HG02981 (cell line): ENCODE measurements at regions not wholly inside any gene's neighbourhood (a gene's known extent, or its start where the extent isn't known, plus 50 kb on each side); places are given as distances from the start of the nearest gene placed in this dataset.
"Not testable (repeated sequence)": the region's sequence is repeated elsewhere in the genome, so short reads cannot be mapped to it uniquely, and the experiment has no call there.

Experiments used
- ATAC-seq: cut with Tn5 transposase; IDR thresholded peaks from one replicate; pipeline ENCODE4 v1.9.1; 2021; ENCODE audit warnings: mild to moderate bottlenecking, moderate library complexity; ENCODE audit not compliant: unreplicated experiment

DNA sequence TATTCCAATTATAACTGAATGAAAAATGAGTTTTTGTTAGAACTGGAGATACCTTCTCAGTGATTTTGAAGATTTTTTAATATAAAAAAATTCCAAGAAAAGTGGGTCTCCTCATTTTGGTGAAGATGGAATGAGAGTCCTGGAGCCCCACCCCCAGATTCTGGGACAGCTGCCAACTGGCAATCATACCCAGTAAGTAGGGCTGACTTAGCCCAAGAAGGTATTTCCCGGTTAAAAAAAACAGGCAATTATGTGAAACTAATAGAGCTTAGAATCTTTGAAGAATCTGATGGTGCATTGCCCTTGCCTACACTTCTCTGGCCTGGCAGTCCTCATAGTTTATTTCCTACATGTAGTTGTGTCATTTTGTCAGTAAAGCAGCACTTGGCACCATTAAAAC is 52.8 kb upstream of the VWDE start:
- ATAC-seq, result no peak

DNA sequence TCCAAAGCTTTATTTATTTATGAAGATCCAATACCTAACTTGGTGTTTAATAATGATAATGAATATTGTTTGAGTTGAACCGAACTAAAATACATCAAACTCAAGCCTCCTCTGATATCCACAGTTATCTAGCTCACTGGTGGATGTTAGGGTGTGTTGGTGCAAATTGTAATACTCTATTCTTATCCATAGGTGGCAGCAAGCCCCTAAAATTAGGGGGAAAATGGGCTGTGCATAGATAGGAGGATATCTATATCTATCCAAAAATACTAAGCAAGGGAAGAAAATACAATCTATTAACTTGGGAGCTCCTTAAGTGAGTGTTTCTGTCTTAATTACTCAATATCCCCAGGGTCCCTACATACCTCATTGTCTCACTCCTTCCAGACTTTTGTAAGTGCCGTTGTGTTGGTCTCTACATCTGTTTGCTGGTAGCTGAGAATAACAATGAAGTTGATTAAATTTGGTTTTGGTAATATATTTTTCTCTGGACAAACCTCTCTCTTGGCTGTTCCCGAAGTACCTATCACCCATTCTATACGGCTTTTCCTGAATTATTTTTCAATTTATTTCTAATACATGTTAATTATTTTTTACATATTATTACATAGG is 55.0 kb upstream of the VWDE start:
- peak; percentile 99 for ATAC-seq

DNA sequence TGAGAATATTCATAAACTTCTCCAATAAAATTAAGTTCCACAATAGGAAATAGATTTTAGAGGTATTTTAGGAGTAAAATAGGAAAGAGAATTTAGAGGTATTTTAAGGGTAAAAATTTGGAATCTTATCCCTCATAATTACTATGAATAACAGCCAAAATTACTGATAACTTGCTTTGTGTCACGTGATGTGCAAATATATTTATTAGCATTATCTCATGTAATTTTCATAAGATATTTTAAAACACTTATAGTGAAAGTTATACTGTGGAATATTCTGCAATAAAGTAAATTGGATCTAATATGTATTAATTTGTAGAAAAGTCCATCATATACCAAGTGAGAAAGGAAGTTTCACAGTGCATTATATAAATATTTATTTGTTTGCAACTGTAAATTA is 64.2 kb upstream of the VWDE start:
- no peak for ATAC-seq

DNA sequence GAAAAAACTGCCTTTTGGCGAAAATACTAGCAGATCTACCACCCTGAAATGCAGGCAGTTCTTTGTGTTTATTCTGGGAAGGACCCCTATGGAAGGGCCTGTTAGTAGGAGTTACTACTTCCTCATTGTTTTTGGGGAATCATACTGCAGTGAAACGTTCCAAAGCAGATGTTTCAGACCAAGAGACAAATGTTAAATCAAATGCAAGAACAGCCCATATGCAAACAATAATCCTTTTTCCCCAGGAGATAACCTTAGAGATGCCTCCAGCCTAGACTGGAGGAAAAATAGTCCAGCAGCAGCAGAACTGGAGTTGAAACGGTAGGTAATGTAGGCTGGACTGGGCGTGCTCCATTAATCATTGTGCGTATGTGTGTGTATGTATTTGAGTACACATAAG is 65.9 kb upstream of the VWDE start:
- no peak for ATAC-seq

DNA sequence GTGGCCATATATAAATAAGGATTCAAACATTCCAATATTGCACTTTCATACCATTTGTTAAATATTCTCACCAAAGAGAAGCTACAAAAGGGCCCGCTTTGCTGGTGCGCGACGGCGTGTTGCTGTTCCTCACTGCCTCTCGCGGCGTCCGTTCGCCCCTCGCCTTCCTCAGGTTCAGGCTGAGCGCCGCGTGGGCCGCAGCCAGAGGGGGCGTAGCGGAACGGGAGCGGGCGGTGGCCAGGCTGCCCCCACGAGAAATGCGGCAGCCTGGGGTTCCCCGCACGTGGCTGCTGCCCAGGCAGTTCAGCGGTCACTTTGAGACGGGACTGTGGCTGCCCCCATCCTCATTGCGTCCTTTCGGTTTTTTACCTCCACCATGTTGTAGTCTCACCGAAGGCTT is 67.3 kb upstream of the VWDE start:
- ATAC-seq, result no peak

DNA sequence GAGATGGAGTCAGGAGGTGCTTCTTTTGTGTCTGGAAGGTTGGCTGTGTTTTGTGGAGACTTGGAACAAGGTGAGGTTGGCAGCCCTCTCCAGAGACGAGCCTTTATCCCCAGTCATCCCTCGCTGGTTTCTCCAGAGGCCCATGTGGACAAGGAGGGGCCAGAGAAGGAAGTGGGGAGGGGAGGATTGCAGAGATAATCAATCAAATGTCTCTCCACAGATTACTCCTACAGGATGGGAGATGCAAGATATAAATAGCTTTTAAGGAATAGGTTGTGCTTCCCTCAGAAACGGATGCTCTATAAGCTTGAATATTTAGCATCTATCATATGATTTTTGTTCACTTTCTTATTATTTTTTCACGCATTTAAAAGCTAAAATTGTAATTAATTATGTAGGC is 70.4 kb upstream of the VWDE start:
- no peak for ATAC-seq

DNA sequence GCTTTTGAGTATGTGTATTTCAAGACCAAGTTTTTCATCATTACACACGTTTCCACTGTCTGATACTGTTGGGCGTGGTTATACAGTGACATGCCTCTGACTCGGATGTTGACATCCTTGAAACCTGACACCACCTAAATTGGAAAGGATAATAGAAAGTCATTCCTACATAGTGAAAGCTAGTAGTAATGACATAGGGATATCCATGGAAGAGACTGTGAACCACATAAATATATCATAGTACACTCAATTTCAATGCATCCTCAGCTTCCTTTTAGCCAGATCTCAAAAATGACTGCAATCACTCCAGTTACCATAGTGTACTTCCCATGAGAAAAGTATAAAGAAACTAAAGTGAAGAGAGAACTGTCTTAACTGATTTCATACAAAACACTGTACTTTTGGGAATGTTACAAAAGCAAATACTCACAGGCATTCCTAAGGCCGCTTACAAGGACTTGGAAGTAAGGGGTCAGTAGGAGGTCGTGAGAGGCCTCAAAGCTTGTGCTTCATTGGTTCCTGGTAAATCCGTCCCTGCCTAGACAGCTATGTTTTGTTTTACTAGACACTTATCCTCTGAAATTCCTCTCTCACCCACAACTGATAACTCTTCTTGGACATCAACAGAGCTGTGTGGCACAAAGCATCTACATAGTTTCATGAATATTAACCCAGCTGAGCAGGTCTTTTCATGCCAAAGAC is 71.8 kb upstream of the VWDE start:
- no peak for ATAC-seq

DNA sequence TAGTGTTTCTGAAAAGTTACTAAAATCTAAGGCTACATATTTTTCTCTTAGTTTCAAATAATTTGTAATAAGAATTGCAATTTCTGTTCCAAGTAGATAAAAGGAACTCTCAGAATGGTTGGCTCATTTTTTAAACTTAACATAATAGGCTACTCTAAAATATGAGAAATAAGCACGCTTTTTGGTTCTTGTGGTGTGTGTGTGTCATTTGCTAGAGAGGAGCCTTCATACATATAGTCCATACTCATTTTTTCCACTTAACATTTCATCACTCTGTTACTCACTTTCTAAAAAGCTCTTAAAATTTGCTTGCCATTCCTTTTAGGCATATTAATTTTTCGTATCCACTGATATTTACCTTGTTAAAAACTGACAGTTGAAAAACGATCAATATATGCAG is 74.0 kb upstream of the VWDE start:
- ATAC-seq, result no peak

DNA sequence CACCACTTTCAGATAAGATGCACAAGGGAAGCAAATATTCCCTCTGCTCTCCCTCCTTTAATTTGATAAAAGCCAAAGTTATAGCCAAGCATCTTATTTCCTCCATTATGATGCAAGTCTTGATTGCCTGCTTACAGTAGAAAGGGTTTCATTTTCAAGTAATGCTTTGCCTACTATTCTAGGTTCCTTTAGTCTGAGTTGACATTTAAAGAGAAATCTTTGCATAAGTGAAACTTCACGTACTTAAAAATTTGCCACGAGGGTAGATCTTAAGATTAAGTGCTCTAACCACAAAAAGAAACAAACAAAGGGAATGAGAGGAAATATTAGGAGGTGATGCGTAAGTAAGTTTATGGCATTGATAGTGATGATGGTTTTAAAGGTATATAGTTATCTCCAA is 78.1 kb upstream of the VWDE start:
- peak; percentile 93 for ATAC-seq

DNA sequence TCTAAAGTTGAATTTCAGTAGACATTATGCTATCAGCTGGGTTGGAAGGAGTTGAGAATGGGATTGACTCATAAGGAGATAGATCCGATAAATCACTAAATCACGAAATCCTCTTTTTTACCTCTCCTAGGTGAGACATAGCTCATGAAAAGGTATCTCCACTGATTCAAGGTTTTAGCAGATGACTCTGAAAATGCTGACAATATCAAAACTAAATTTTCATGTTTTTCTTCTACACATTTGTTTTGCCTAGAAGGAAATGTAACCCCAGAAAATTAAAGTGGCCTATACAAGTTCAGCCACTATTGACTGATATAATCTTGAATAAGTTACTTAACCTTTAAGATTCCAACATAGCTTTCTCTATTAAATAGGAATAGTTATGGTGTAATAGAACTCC is 82.2 kb upstream of the VWDE start:
- no peak for ATAC-seq

DNA sequence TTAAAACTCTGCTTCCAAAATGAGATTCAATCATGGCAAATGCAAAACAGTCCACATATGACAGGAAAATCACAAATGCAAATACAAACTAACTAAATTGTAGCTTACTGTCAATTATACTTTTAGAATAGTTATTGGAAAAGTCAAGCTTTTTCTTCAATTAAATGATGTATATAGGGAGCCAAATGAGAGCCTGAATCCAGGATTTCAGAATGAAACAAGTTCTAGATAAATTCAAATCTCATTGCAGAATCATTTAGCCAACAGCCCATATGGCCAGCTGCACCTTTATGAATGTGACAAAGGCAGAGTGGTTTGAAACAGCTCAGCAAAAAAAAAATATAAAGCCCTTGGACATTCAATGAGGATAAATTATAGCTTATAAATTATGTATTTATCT is 82.2 kb upstream of the SCIN start:
- ATAC-seq, result no peak

DNA sequence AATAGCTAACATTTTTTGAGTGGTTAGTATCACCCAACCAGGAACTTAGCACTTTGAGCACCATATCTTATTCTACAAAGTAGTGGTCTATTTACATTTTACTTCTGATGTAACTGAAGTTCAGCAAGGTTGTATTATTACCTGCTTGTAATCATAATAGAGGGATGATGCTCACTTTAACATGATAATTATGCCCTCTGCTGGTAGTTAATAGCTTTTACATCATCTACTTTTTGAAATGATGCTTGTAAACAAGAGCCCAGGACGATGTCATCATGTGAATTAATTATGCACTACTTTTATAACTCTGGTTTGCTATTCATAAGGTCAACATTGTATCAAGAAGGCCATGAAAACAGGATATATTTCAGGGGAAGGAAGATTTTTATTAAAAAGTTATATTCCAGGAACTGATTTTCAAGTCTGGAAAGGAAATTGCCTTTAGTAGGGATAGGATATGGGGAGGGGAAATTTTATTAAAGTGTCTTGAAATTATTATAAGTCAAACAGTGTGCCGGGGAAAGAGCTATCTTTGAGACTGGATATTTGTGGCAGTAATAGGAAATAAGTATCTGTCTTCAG is 80.3 kb upstream of the SCIN start:
- peak; percentile 83 for ATAC-seq

DNA sequence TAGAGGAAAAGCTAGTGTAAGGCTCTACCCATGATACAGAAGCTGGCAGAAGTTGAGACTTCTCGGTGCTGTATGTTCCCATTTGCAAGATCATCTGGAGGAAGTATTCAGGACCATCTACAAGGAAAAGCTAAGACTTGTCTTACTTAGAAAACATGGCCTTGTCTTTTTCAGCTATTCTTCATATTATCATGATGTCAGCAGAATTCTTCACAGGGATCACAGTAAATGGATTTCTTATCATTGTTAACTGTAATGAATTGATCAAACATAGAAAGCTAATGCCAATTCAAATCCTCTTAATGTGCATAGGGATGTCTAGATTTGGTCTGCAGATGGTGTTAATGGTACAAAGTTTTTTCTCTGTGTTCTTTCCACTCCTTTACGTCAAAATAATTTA is 79.6 kb upstream of the SCIN start:
- no peak for ATAC-seq

DNA sequence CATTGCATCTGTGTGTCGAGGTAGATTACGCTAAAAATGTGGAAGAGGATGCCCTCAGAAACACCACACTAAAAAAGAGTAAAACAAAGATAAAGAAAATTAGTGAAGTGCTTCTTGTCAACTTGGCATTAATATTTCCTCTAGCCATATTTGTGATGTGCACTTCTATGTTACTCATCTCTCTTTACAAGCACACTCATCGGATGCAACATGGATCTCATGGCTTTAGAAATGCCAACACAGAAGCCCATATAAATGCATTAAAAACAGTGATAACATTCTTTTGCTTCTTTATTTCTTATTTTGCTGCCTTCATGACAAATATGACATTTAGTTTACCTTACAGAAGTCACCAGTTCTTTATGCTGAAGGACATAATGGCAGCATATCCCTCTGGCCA is 79.0 kb upstream of the SCIN start:
- no peak for ATAC-seq

DNA sequence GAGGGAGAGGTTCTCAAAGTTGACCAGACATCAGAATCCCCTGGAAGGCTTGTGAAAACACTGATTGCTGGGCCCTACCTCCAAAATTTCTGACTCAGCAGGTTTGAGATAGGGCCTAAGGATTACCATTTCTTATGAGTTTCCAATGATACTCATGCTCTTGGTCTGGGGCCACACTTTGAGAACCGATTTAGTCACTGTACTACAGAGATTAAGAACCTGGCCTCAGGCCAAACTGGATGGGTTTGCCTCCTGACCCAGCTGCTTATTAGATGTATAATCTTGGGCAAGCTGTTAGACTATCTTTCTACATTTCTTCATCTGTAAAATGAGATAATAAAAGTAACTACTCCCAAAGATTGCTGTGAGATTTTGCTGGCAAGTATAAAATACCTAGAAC is 77.1 kb upstream of the SCIN start:
- no peak for ATAC-seq

DNA sequence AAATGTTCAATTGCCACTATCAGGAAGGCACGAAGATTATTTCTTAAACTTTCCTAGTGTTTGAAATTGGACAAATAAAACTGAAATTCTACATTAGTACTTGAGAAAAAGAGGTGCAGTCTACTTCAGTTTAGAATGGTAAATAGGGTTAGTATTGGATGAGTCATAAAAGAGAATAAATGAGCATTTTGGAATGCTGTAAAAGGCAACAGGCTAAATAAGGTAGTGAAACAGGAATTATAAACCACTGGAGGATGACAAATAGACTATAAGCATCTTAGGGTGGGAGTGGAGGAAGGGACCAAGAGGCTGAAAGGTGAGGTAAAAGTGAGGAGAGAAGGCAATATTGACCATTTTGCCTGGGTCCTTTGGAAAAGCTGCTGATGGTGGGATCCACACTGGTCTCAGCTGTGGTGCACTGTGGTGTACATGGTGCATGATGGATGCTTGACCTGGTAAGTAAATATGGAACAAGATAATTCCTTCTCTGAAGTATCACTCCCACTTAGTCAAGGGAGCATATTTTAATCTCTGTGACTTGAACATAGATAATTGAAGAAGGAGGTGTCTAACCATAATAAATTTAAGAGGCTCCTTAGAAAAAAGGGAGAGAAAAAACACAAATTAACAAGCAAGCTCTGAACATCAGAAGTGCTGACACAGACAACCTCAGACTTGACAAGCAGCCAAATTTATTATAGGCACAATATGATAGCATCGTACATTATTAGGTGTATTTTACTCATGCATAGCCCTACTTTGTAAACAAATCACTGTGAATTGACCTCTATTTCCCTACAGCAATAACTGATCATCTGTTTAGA is 76.4 kb upstream of the SCIN start:
- ATAC-seq, result no peak

DNA sequence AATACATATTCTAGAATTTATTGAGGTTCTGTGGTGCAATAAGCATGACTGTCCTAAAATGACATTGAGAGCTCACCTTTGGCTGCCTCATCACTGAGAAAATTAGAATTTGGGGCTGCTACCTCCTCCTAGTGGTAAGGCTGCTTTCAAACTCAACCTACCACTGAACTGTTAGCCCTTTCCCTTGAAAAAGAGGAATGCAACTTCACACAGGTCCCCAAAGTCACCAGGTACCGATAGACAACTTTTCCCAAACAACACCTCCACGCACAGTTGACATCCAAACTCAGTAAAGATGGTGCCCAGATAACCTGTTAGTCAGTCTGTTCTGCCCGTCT is 75.9 kb upstream of the SCIN start:
- no peak for ATAC-seq

DNA sequence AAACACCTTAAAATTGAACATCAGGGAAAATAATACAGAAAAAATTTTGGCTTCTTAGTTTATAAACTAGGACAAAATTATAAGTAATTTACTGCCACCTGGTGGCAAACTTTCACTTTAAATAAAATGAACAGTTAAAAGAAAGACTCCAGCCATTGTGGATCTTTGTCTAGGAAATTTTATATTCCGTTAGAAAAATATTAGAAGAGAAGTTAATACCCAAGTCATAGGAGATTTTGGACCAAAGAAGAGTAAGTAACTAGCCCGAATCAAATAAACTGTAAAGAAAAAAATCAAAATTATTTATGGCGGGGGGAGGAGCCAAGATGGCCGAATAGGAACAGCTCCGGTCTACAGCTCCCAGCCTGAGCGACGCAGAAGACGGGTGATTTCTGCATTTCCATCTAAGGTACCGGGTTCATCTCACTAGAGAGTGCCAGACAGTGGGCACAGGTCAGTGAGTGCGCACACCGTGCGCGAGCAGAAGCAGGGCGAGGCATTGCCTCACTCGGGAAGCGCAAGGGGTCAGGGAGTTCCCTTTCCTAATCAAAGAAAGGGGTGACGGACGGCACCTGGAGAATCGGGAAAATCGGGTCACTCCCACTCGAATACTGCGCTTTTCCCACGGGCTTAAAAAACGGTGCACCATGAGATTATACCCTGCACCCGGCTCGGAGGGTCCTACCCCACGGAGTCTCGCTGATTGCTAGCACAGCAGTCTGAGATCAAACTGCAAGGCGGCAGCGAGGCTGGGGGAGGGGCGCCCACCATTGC is 73.4 kb upstream of the SCIN start:
- not testable (repeated sequence) for ATAC-seq

DNA sequence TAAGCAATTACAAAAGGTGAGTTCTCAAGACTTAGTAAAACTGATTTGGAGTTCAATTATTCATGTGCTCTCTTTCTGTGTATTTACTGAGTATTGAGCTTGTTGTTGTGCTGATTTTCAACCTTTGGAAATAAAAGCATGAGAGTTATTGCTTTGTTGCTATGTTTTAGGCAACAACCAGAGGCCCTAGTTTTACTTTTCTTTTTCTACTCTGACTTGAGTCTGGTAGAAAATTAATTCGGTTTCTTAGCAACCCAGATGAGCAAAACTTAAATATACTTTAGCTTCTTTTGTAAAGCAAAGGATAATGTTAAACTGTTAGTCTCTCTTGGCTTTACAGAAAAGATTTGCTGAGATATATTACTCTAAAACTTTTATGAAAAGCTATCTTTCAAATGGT is 66.4 kb upstream of the SCIN start:
- peak; percentile 88 for ATAC-seq

DNA sequence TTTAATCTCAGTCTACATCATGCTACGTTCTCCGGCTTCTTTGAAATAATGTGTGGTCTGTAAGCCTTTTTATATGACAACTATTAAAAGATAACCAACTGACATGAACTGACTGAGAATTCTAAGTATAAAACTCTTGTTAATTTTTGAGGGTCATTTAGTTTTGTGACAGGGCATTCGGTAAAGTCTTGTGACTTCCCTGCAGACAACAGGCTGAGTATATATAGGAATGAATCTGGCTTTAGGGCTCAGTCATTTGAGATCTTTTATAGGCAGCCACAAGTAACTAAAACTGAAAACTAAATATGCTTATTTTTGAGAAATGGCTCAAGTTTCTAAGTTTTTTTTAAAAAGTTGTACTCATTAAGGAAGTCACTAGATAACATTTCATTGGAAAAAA is 62.5 kb upstream of the SCIN start:
- no peak for ATAC-seq

DNA sequence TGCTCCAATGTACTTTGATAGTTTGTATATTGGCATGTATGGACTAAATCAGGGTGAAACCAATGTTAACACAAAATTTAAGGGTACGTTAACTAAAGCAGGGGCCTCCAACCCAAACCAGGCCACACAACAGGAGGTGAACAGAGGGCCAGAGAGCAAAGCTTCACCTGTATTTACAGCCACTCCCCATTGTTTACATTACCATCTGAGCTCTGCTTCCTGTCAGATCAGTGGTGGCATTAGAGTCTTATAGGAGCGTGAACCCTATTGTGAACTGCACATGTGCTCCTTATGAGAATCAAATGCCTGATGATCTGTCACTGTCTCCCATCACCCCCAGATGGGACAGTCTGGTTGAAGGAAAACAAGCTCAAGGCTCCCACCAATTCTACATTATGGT is 62.0 kb upstream of the SCIN start:
- ATAC-seq, result no peak
